ENCODE measurements at regions not wholly inside any gene's neighbourhood (a gene's known extent, or its start where the extent isn't known, plus 50 kb on each side); places are given as distances from the start of the nearest gene placed in this dataset.
"Not testable (repeated sequence)": the region's sequence is repeated elsewhere in the genome, so short reads cannot be mapped to it uniquely, and the experiment has no call there.

DNA sequence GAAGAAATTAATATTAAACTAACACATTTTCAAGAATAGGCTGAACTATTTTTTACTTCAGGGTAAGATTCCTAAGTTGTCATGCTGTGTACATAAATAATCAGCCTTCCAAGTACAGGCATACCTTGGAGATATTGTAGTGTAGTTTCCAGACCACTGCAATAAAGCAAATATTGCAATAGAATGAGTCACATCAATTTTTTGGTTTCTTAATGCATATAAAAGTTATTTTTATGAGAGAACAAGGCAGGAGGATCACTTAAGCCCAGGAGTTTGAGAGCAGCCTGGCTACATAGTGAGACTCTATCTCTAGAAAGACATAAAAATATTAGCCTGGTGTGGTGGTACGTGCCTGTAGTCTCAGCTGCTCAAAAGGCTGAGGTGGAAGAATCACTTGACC, 511.5 kb downstream of the UQCRFS1 start:
- H3K36me3 Mint-ChIP-seq, result no peaks in the 10 kb centered on the region
- no peak overlapping the region for H3K4me3 Mint-ChIP-seq
- no peaks in the 10 kb centered on the region for H3K9me3 Mint-ChIP-seq
- H3K27me3 Mint-ChIP-seq, result no peaks in the 10 kb centered on the region
- H3K4me1 Mint-ChIP-seq, result no peaks in the 10 kb centered on the region
- CTCF ChIA-PET, result no interaction called here
- H3K27ac Mint-ChIP-seq, result no peak overlapping the region
- no peak for DNase-seq

DNA sequence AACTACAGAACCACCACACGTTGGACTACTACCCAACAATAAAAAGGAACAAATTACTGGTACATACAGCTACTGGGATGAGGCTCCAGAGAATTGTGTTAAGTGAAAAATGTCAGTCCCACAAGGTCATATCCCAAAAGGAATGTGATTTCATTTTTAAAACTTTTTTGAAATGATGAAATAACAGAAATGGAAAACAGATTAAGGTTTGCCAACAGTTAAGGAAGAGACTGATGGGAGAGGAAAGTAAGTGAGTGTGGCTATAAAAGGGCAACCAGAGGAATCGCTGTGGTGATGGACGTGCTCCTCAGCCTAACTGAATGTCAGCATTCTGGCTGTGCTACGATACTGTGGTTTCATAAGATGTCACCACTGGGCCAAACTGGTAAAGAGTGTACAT, 512.8 kb downstream of the UQCRFS1 start:
- Mint-ChIP-seq H3K27ac (no peak overlapping the region), H3K36me3 (no peaks in the 10 kb centered on the region), H3K9me3 (no peaks in the 10 kb centered on the region), H3K27me3 (no peaks in the 10 kb centered on the region), H3K4me3 (no peak overlapping the region), H3K4me1 (no peaks in the 10 kb centered on the region)
- DNase-seq, result no peak
- CTCF ChIA-PET, result no interaction called here

DNA sequence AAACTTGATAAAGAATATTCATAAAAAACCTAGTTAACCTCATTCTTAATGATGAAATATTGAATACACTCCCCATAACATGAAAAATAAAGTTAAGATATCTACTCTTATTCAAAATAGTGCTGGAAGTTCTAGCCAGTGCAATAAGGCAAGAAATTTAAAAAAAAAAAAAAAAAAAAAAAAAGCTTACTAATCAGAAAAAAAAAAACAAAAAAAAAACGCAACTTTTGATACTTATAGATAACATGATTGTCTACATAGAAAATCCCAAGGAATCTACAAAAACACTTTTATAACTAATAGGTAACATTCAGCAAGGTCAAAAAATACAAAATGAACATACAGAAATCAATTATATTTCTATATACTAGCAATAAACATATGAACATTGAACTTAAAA, 515.6 kb downstream of the UQCRFS1 start:
- Mint-ChIP-seq H3K27me3 (no peaks in the 10 kb centered on the region), H3K36me3 (no peaks in the 10 kb centered on the region), H3K9me3 (no peaks in the 10 kb centered on the region), H3K4me3 (no peak overlapping the region), H3K27ac (no peak overlapping the region), H3K4me1 (no peaks in the 10 kb centered on the region)
- CTCF ChIA-PET, result no interaction called here
- no peak for DNase-seq

DNA sequence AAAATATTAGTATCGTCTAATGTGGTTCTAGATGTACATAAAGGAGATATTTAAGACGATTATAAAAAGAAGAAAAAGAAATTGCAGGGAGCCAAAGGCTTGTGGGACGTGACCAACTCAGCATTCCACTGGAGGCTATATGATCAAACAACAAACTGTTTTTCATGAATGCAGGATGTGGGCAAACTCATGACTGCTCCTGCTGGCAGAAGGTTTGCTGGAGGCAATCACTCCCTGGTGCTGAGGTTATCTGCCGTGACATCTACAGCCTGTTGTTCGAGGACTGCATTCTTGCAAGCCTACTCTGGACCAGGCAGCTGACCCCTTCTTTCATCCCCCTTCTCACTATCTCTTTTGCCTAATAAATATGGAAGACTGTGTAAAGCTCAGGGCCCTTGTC, 518.1 kb downstream of the UQCRFS1 start:
- no peak overlapping the region for H3K27ac Mint-ChIP-seq
- DNase-seq, result no peak
- no peaks in the 10 kb centered on the region for H3K27me3 Mint-ChIP-seq
- CTCF ChIA-PET, result no interaction called here
- H3K4me3 Mint-ChIP-seq, result no peak overlapping the region
- no peaks in the 10 kb centered on the region for H3K36me3 Mint-ChIP-seq
- H3K4me1 Mint-ChIP-seq, result no peaks in the 10 kb centered on the region
- H3K9me3 Mint-ChIP-seq, result no peaks in the 10 kb centered on the region

DNA sequence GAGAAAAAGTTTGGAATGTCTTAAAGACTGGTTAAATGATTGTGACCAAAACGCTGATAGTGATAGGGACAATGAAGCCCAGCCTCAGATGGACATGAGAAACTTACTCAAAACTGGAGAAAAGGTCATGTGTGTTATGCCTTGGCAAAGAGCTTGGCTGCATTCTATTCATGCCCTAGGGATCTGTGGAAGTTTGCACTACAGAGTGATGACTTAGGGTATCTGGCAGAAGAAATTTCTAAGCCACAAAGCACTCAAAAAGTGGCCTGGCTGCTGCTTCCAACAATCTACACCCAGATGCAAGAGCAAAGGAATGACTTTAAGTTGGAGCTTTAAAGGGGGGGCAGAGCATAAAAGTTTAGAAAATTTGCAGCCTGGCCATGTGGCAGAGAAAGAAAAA, 521.3 kb downstream of the UQCRFS1 start:
- H3K4me1 Mint-ChIP-seq, result peaks cover 2% of the 10 kb centered on the region
- no peak overlapping the region for H3K27ac Mint-ChIP-seq
- no peaks in the 10 kb centered on the region for H3K36me3 Mint-ChIP-seq
- no peaks in the 10 kb centered on the region for H3K9me3 Mint-ChIP-seq
- H3K27me3 Mint-ChIP-seq, result no peaks in the 10 kb centered on the region
- H3K4me3 Mint-ChIP-seq, result no peak overlapping the region
- CTCF ChIA-PET, result no interaction called here
- DNase-seq, result no peak

DNA sequence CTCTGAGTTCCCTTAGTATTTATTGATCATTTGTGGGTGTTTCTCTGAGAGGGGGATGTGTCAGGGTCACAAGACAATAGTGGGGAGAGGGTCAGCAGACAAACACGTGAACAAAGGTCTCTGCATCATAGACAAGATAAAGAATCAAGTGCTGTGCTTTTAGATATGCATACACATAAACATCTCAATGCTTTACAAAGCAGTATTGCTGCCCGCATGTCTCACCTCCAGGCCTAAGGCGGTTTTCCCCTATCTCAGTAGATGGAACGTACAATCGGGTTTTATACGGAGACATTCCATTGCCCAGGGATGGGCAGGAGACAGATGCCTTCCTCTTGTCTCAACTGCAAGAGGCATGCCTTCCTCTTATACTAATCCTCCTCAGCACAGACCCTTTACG, 523.5 kb downstream of the UQCRFS1 start:
- H3K27me3 Mint-ChIP-seq, H3K4me3 Mint-ChIP-seq, H3K9me3 Mint-ChIP-seq, H3K36me3 Mint-ChIP-seq, H3K27ac Mint-ChIP-seq, DNase-seq, CTCF ChIA-PET, H3K4me1 Mint-ChIP-seq: not testable (repeated sequence)

DNA sequence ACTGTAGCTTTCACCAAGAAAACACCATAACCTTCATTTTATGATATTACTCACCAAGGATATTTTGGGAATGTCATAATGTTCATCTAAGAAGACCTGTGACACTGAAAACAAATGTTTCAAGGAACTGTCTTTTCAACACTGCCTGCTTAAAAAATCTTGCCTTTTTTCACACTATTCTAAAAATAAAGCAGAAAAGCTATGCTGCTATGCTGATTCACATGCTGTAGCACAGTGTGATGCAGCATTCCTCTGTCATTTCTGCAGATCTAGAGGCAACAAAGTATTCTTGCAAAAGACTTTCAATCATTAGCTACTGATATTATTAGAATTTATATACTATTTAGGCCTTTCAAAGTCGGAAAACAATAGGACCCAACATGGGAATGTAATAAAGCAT, 525.7 kb downstream of the UQCRFS1 start:
- Mint-ChIP-seq H3K4me1 (peaks cover 5% of the 10 kb centered on the region), H3K9me3 (peaks cover 5% of the 10 kb centered on the region), H3K27me3 (no peaks in the 10 kb centered on the region), H3K4me3 (no peak overlapping the region), H3K36me3 (no peaks in the 10 kb centered on the region), H3K27ac (no peak overlapping the region)
- no peak for DNase-seq
- CTCF ChIA-PET, result no interaction called here

DNA sequence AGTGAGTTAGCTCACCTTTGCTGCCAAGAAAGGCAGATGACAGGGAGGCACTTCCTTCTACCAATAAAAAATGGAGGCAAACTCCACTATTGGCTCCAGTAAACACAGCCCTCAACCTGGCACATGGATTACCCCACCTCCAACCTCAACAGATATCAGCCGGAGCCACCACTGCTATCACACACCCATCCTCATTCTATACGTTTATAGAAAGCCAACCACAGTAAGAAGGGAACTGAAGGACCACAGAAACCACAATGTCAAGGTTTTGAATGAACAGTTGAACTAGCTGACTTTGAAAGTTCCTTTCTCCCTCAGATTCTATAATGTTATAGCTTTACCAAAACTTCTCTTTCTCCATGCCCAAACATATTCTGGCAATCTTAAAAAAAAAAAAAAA, 526.2 kb downstream of the UQCRFS1 start:
- CTCF ChIA-PET, result no interaction called here
- Mint-ChIP-seq H3K9me3 (peaks cover 5% of the 10 kb centered on the region), H3K4me3 (no peak overlapping the region), H3K27me3 (no peaks in the 10 kb centered on the region), H3K27ac (no peak overlapping the region), H3K4me1 (peaks cover 5% of the 10 kb centered on the region), H3K36me3 (no peaks in the 10 kb centered on the region)
- no peak for DNase-seq

DNA sequence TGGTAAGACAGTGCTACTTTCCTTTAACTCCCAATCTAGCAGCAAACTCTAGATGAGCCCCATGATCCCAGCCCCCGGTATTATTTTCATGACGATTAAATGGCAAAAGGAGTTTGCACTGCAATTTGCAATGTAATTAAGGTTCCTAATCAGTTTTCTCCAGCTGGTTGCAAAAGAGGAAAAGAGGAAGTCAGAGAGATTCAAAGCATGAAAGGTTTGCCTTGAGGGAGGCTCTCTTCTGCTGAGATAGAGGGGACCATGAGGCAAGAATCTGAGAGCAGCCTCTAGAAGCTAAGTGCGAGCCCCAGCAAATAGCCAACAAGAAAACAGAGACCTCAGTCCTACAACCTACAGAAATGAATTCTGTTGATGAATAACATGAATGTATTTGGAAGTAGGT, 527.1 kb downstream of the UQCRFS1 start:
- Mint-ChIP-seq H3K4me3 (no peak overlapping the region), H3K4me1 (peaks cover 5% of the 10 kb centered on the region), H3K9me3 (peaks cover 5% of the 10 kb centered on the region), H3K27ac (no peak overlapping the region), H3K36me3 (no peaks in the 10 kb centered on the region), H3K27me3 (no peaks in the 10 kb centered on the region)
- no peak for DNase-seq
- CTCF ChIA-PET, result no interaction called here

DNA sequence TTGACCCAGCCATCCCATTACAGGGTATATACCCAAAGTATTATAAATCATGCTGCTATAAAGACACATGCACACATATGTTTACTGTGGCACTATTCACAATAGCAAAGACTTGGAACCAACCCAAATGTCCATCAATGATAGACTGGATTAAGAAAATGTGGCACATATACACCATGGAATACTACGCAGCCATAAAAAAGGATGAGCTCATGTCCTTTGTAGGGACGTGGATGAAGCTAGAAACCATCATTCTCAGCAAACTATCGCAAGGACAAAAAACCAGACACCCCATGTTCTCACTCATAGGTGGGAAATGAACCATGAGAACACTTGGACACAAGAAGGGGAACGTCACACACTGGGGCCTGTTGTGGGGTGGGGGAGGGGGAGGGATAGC, 527.9 kb downstream of the UQCRFS1 start:
- H3K27me3 Mint-ChIP-seq, H3K4me1 Mint-ChIP-seq, H3K36me3 Mint-ChIP-seq, H3K27ac Mint-ChIP-seq, H3K9me3 Mint-ChIP-seq, CTCF ChIA-PET, H3K4me3 Mint-ChIP-seq, DNase-seq: not testable (repeated sequence)

DNA sequence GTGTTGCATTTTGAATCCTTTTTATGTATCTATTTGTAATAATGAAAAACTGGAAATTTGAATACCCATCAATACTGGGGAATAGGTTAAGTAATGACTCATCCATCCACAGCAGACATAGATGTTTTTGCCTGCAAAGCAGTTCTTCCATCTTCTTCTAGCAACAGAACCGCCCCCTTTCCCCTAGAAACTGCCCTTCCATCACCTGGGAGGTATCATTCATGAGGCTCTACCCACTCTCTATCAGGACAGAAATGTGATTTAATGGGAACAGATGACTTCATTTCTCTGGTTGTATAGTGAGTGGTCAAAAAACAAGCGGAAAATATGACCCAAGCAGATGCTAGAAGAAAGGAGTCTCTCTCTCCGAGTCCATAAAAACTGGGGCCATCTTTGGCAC, 532.8 kb downstream of the UQCRFS1 start:
- Mint-ChIP-seq H3K27ac (no peak overlapping the region), H3K4me3 (no peak overlapping the region), H3K36me3 (no peaks in the 10 kb centered on the region), H3K9me3 (peaks cover 11% of the 10 kb centered on the region), H3K4me1 (no peaks in the 10 kb centered on the region), H3K27me3 (no peaks in the 10 kb centered on the region)
- CTCF ChIA-PET, result no interaction called here
- DNase-seq, result no peak

DNA sequence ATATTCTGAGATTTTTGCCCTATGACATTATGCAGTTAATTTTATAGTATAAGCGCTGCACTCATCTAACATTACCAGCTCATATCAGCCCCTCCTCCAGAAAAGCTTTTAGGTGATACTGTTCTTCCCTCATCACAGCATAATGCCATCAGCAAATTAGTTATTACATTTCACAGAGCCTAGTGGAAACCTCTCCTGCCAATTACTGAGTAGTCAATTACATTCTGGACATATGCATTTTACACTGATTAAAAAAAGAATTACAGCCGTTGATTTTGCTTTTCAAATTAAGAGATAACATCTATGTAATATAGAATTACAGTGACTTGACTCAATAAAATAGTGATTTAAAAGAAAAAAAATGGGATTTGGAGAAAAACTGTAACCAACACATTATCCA, 542.1 kb downstream of the UQCRFS1 start:
- Mint-ChIP-seq H3K36me3 (no peaks in the 10 kb centered on the region), H3K27ac (no peak overlapping the region), H3K9me3 (peaks cover 32% of the 10 kb centered on the region), H3K4me1 (no peaks in the 10 kb centered on the region), H3K27me3 (no peaks in the 10 kb centered on the region), H3K4me3 (no peak overlapping the region)
- DNase-seq, result no peak
- CTCF ChIA-PET, result no interaction called here

DNA sequence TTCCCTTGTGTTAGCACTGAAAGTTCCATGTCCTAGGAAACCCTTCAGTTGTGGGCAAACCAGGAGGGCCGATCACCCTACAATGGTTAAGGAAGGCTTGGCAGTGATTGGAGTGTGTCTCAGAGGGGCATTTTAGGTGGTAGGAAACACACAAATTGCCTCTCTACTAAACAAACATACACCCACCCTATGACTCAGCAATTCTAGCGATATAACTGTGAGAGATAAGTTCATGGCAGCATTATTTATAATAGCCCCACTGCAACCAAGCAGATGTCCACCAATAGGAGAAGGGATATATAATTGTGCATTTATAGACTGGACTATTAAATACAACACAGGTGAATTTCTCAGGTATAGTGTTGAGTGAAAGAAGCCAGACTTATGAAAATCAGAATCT, 543.1 kb downstream of the UQCRFS1 start:
- Mint-ChIP-seq H3K27ac (no peak overlapping the region), H3K4me1 (no peaks in the 10 kb centered on the region), H3K4me3 (no peak overlapping the region), H3K36me3 (no peaks in the 10 kb centered on the region), H3K9me3 (peaks cover 28% of the 10 kb centered on the region), H3K27me3 (no peaks in the 10 kb centered on the region)
- CTCF ChIA-PET, result no interaction called here
- no peak for DNase-seq

DNA sequence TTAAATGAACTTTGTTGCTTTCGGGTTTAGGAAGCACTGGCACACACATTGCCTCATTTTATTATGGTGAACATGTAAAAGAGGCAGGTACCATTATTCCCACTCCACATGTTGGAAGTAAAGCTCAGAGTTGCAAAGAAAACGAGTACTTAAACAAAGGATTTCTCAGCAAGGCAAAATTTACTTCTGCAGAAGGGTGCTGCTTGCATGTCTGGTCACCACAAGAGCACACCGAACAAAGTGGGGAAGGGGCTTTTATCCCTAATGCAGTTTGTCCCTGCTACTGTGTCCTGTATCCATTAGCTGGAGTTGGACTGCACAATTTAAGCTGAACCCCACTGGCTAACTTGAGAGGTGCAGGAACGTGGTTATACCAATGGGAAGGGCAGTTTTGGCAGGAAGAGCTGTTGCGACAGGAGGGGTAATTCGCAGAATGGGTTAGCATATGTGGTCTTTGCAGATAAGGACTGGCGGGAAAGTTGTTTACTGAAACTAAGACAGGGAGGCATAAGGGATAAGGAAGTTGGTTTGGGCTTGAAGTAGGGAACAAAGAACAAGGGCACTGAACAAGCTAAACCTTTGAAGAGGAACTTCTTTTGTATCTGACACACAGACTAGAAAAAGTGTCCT, 545.5 kb downstream of the UQCRFS1 start:
- DNase-seq, result no peak
- no peaks in the 10 kb centered on the region for H3K27me3 Mint-ChIP-seq
- CTCF ChIA-PET, result interaction anchor here (1.4 kb wide), 1 partner anchor 34 kb away, joined by 5 read pairs; no protein-coding TSS in a partner anchor
- no peak overlapping the region for H3K4me3 Mint-ChIP-seq
- no peak overlapping the region for H3K27ac Mint-ChIP-seq
- H3K9me3 Mint-ChIP-seq, result peaks cover 20% of the 10 kb centered on the region
- H3K36me3 Mint-ChIP-seq, result no peaks in the 10 kb centered on the region
- no peaks in the 10 kb centered on the region for H3K4me1 Mint-ChIP-seq

DNA sequence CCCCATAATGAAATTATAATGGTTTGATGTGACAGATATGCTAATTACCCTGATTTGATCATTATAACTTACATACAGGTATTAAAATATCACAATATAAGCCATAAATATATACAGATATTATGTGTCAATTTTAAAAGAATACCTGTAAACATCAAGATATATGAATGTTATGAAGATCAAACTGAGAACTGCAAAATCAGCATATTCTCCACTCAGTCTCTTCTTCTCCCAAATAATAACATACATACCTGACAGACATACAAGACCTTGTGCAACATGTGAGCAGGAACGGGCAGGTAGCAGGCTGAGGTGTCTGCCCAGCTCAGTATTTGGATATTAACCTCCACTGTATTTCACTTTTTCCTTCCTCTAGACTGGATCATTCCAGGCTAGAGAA, 547.2 kb downstream of the UQCRFS1 start:
- Mint-ChIP-seq H3K4me1 (no peaks in the 10 kb centered on the region), H3K27me3 (no peaks in the 10 kb centered on the region), H3K9me3 (peaks cover 18% of the 10 kb centered on the region), H3K4me3 (no peak overlapping the region), H3K36me3 (no peaks in the 10 kb centered on the region), H3K27ac (no peak overlapping the region)
- CTCF ChIA-PET, result no interaction called here
- no peak for DNase-seq

DNA sequence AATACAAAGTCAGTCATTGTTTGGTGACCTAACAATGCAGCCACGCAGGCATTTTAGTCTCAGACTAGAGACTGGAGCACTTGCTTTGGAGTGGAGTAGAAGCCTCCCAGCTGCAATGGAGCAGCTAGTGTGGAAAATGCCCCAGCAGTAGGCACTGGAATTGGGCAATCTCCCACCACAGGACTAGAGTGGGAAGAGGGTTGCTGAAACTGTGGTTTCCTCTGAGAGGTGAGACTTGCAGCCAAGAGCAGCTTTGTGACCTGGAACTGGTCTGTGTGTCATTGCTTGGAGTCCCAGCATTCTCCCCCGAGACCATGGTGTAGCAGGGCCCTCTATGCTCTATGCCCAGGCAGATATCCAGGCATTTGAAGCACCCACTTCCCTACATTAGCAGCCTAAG, 556.3 kb downstream of the UQCRFS1 start:
- Mint-ChIP-seq H3K36me3 (no peaks in the 10 kb centered on the region), H3K27me3 (no peaks in the 10 kb centered on the region), H3K4me1 (no peaks in the 10 kb centered on the region), H3K4me3 (no peak overlapping the region), H3K9me3 (peaks cover 29% of the 10 kb centered on the region), H3K27ac (no peak overlapping the region)
- CTCF ChIA-PET, result no interaction called here
- DNase-seq, result no peak
